Gastrocnemius medialis (tissue), 4 donors: ENCODE measurements at regions not wholly inside any gene's neighbourhood (a gene's known extent, or its start where the extent isn't known, plus 50 kb on each side); places are given as distances from the start of the nearest gene placed in this dataset.

Experiments
- ATAC-seq, 2 donors: fragments of 150-250 bp; one replicate each; pipeline ENCODE4 v1.9.1; 2016
- DNase-seq, 2 donors: peaks; one replicate each; pipeline ENCODE4 v3.0.0-alpha.2; 2019
- H3K27ac ChIP-seq, 4 donors: fragments of 200-600 bp; sonication (generic); 1 replicate in 1 of 4; 2 replicates in 3 of 4; pipeline ENCODE4 v1.5.1; 2016 to 2018; ENCODE audit warnings: mild to moderate bottlenecking in 2 of 4, moderate library complexity in 1 of 4
- H3K27me3 ChIP-seq, 3 donors: fragments of 200-600 bp; sonication (generic) in 2 of 3; 1 replicate in 1 of 3; 2 replicates in 2 of 3; pipeline versions ENCODE4 v1.5.1 to v1.6.0; 2016 to 2019; ENCODE audit warnings: mild to moderate bottlenecking in 1 of 3, moderate library complexity in 1 of 3
- H3K36me3 ChIP-seq, 2 donors: fragments of 200-600 bp; sonication (generic) in 1 of 2; one replicate each; pipeline ENCODE4 v1.5.1; 2017 to 2018
- H3K4me1 ChIP-seq, 2 donors: fragments of 200-600 bp; sonication (generic) in 1 of 2; one replicate each; pipeline ENCODE4 v1.5.1; 2016 to 2017; ENCODE audit warnings: mild to moderate bottlenecking in 2 of 2
- H3K4me3 ChIP-seq, 4 donors: fragments of 200-600 bp; sonication (generic) in 3 of 4; 1 replicate in 1 of 4; 2 replicates in 3 of 4; pipeline ENCODE4 v1.5.1; 2016 to 2019; ENCODE audit warnings: mild to moderate bottlenecking in 2 of 4
- H3K9me3 ChIP-seq, 3 donors: fragments of 200-600 bp; sonication (generic) in 2 of 3; 1 replicate in 1 of 3; 2 replicates in 2 of 3; pipeline ENCODE4 v1.5.1; 2016 to 2019
- POLR2A ChIP-seq, 2 donors: fragments of 450-650 bp; IDR thresholded peaks; one replicate each; pipeline ENCODE4 v1.6.1; 2017; ENCODE audit warnings: antibody characterized with exemption in 2 of 2, mild to moderate bottlenecking in 2 of 2, moderate library complexity in 2 of 2
- in situ Hi-C, 4 donors: fragments of 200-750 bp; cut with MboI; loops; one replicate each; pipeline versions ENCODE4 v1.15.0 to v1.8.0; 2017; ENCODE audit warnings: low sequenced_read_pairs in 4 of 4
- intact Hi-C: fragments of 100-400 bp; cut with DNase I; formaldehyde crosslinking; loops from one replicate; pipeline ENCODE4 v1.15.1; 2023; ENCODE audit warnings: low total_unique reads
- TF ChIP-seq, protein P1 (sequence below), 5 experiments: fragments of 450-650 bp in 3 of 5; fragments of 200-600 bp in 2 of 5; sonication (generic) in 2 of 5; IDR thresholded peaks in 4 of 5; conservative IDR thresholded peaks in 1 of 5; 1 replicate in 4 of 5; 2 replicates in 1 of 5; pipeline ENCODE4 v1.5.1; 2016 to 2019; ENCODE audit warnings: antibody characterized with exemption in 5 of 5, mild to moderate bottlenecking in 3 of 5, moderate library complexity in 3 of 5

DNA sequence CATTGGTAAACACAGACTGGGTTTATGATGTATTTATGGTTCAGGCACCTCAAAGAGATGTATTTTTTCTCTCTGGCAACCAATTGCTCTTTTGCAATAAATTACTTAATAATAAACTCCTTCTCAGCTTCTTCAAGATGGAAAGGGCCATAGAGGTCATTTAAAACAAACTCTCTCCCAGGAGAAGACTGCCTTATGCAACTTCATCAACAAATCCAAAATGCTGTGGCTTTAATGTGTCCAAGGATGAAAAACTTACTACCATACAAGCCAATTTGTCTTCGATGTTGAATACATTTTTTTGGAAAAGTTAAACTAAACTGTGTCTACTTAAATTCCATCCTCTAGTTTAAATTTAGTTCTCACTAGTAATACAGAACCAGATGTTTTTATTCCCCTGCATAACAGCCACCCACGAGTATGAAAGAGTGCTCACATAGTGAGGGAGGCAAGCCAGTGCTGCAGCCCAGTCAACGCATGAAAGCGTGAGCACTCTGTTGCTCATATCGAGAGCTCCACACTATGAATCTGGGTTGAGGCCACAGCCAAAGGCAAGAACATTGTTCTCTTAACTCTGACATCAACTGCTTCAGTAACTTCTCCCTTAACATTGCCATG lies 761.3 kb upstream of the GRM7 start:
- H3K4me3 ChIP-seq: no peak overlapping the region
- no peaks in the 10 kb centered on the region for H3K27me3 ChIP-seq
- peak in 1 of 2 donors; percentile 56 for ATAC-seq
- no peak for DNase-seq
- H3K36me3 ChIP-seq: no peaks in the 10 kb centered on the region
- no peak overlapping the region for H3K27ac ChIP-seq
- in situ Hi-C loops (no loop called here), intact Hi-C loops (no loop called here)
- TF ChIP-seq, protein P1, sequence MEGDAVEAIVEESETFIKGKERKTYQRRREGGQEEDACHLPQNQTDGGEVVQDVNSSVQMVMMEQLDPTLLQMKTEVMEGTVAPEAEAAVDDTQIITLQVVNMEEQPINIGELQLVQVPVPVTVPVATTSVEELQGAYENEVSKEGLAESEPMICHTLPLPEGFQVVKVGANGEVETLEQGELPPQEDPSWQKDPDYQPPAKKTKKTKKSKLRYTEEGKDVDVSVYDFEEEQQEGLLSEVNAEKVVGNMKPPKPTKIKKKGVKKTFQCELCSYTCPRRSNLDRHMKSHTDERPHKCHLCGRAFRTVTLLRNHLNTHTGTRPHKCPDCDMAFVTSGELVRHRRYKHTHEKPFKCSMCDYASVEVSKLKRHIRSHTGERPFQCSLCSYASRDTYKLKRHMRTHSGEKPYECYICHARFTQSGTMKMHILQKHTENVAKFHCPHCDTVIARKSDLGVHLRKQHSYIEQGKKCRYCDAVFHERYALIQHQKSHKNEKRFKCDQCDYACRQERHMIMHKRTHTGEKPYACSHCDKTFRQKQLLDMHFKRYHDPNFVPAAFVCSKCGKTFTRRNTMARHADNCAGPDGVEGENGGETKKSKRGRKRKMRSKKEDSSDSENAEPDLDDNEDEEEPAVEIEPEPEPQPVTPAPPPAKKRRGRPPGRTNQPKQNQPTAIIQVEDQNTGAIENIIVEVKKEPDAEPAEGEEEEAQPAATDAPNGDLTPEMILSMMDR (IDR thresholded peaks at IDR 0.05 in 4 of 5, conservative IDR thresholded peaks at IDR 0.05 in 1 of 5): no peak
- TF ChIP-seq POLR2A (IDR thresholded peaks at IDR 0.05): no peak
- H3K4me1 ChIP-seq: no peaks in the 10 kb centered on the region
- no peaks in the 10 kb centered on the region for H3K9me3 ChIP-seq

DNA sequence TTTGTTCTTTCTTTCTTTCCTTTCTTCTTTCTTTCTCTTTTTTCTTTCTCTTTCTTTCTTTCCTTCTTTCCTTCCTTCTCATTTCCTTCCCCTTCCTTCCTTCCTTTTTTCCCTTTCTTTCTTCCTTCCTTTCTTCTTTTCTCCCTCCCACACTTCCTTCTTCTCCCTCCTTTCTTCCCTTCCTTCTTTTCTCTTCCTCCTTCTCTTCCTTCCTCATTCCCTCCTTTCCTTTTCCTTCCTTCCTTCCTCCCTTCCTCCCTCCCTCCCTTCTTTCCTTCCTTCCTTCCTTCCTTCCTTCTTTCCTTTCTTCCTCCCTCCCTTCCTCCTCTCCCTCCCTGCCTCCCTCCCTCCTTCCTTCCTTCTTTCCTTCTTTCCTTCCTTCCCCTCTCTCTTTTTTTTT lies 755.7 kb upstream of the GRM7 start:
- TF ChIP-seq POLR2A (IDR thresholded peaks at IDR 0.05): no peak
- TF ChIP-seq, protein P1 (IDR thresholded peaks at IDR 0.05 in 4 of 5, conservative IDR thresholded peaks at IDR 0.05 in 1 of 5): no peak
- H3K36me3 ChIP-seq: no peaks in the 10 kb centered on the region
- DNase-seq (no peak), ATAC-seq (no peak)
- H3K4me3 ChIP-seq: no peak overlapping the region
- no peaks in the 10 kb centered on the region for H3K9me3 ChIP-seq
- no peaks in the 10 kb centered on the region for H3K27me3 ChIP-seq
- H3K27ac ChIP-seq: no peak overlapping the region
- intact Hi-C loops: no loop called here
- no peaks in the 10 kb centered on the region for H3K4me1 ChIP-seq
- in situ Hi-C loops: no loop called here

DNA sequence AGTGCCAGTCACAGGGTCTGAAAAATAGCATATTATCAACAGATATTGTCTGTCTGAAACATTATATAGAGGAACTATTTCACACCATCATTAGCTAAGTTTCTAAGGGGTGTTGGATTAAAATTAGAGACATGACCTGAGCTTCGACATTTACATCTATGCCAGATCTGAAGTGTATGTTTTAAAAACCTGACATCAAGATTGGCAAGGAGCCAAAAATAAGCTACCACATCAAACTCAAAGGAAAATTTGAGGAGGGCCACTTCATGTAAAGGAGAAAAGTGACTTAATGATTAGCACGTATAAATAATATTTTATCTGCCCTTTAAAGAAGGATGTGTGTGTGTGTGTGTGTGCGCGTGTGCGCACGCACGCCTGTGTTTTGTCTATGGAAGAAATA lies 752.0 kb upstream of the GRM7 start:
- ATAC-seq: no peak
- in situ Hi-C loops: no loop called here
- H3K36me3 ChIP-seq: no peaks in the 10 kb centered on the region
- no peaks in the 10 kb centered on the region for H3K4me1 ChIP-seq
- intact Hi-C loops: no loop called here
- TF ChIP-seq, protein P1 (IDR thresholded peaks at IDR 0.05 in 4 of 5, conservative IDR thresholded peaks at IDR 0.05 in 1 of 5): no peak
- TF ChIP-seq POLR2A (IDR thresholded peaks at IDR 0.05): no peak
- H3K27ac ChIP-seq: no peak overlapping the region
- H3K27me3 ChIP-seq: no peaks in the 10 kb centered on the region
- no peak for DNase-seq
- no peak overlapping the region for H3K4me3 ChIP-seq
- no peaks in the 10 kb centered on the region for H3K9me3 ChIP-seq

DNA sequence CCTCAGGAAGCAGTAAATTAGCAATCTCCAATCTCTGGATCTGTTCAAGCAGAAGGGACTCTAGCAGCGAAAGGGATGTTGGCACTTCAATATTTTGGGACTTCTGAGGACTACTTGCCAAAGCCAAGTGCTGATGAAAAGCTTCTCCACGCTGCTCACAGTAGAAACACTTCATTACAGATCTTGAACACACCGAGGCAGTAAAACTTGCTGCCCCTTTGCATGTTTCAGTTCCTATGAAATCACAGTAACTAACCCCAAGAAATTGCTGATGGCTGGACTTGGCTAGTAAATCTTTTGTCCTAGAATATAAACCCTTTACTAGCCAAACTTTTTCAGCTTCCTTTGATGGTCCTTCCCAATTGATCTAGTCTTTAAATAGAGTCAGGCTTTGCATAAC lies 750.5 kb upstream of the GRM7 start:
- no peak for ATAC-seq
- no peaks in the 10 kb centered on the region for H3K36me3 ChIP-seq
- H3K27ac ChIP-seq: no peak overlapping the region
- intact Hi-C loops (no loop called here), in situ Hi-C loops (no loop called here)
- no peaks in the 10 kb centered on the region for H3K4me1 ChIP-seq
- no peaks in the 10 kb centered on the region for H3K27me3 ChIP-seq
- no peak for TF ChIP-seq POLR2A (IDR thresholded peaks at IDR 0.05)
- TF ChIP-seq, protein P1 (IDR thresholded peaks at IDR 0.05 in 4 of 5, conservative IDR thresholded peaks at IDR 0.05 in 1 of 5): no peak
- DNase-seq: no peak
- no peaks in the 10 kb centered on the region for H3K9me3 ChIP-seq
- H3K4me3 ChIP-seq: no peak overlapping the region

DNA sequence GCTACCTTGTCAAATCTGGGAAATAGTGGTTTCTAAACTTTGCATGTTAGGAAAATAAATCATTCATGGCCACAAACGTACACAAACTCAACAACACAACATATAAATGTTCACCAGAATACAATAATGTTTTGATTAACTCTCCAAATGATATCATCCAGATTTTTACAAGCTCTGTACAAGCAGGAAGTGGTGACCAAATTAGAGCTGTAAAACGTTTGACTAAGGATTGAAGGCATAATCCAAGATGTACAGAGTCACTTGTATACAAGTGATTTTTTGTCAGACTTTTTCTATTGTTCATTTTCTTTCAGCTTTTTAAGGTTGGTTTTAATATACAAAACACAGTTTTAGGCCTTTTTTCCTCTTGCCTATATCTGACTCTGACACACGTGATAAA lies 748.4 kb upstream of the GRM7 start:
- intact Hi-C loops (no loop called here), in situ Hi-C loops (no loop called here)
- TF ChIP-seq, protein P1 (IDR thresholded peaks at IDR 0.05 in 4 of 5, conservative IDR thresholded peaks at IDR 0.05 in 1 of 5): no peak
- TF ChIP-seq POLR2A (IDR thresholded peaks at IDR 0.05): no peak

More for the DNA sequence above, 748.4 kb upstream of the GRM7 start:
- no peaks in the 10 kb centered on the region for H3K36me3 ChIP-seq
- H3K27me3 ChIP-seq: no peaks in the 10 kb centered on the region
- no peaks in the 10 kb centered on the region for H3K9me3 ChIP-seq
- H3K4me3 ChIP-seq: no peak overlapping the region
- H3K27ac ChIP-seq: no peak overlapping the region
- no peak for DNase-seq
- no peak for ATAC-seq
- no peaks in the 10 kb centered on the region for H3K4me1 ChIP-seq
